HL-60 (cell line): ENCODE measurements at regions not wholly inside any gene's neighbourhood (a gene's known extent, or its start where the extent isn't known, plus 50 kb on each side); places are given as distances from the start of the nearest gene placed in this dataset.

Source experiments
- POLR2AphosphoS5 ChIP-seq: IDR thresholded peaks from 2 replicates; pipeline ENCODE4 v1.6.1; 2012; ENCODE audit warnings: low read depth
- TF ChIP-seq, protein P1 (sequence below): IDR thresholded peaks from one replicate; pipeline ENCODE4 v1.5.1; 2011; ENCODE audit warnings: low read length, control low read depth, inconsistent platforms; ENCODE audit not compliant: insufficient read depth

DNA sequence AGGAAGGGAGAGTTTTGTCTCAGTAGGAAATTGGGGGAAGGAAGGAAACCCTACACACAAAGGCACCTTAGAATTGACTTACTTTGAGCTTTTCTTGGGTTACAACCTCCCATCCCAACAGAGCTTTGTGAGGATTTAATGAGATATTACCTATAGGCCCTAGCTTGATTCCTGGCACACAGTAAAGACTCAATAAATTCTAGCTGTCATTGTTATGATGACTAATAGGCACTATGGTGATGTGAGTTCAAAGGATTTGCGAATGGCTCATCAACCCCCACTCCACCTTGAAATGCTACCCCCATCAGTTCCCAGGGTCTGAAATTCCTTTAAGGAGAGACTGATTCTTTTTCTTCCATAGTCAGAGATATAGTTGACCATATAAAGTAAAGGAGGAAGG is 67.9 kb upstream of the SMNDC1 start:
- TF ChIP-seq, protein P1, sequence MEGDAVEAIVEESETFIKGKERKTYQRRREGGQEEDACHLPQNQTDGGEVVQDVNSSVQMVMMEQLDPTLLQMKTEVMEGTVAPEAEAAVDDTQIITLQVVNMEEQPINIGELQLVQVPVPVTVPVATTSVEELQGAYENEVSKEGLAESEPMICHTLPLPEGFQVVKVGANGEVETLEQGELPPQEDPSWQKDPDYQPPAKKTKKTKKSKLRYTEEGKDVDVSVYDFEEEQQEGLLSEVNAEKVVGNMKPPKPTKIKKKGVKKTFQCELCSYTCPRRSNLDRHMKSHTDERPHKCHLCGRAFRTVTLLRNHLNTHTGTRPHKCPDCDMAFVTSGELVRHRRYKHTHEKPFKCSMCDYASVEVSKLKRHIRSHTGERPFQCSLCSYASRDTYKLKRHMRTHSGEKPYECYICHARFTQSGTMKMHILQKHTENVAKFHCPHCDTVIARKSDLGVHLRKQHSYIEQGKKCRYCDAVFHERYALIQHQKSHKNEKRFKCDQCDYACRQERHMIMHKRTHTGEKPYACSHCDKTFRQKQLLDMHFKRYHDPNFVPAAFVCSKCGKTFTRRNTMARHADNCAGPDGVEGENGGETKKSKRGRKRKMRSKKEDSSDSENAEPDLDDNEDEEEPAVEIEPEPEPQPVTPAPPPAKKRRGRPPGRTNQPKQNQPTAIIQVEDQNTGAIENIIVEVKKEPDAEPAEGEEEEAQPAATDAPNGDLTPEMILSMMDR = no peak
- TF ChIP-seq POLR2AphosphoS5 = no peak
